Mesendoderm (in vitro differentiated cells): ENCODE measurements at regions not wholly inside any gene's neighbourhood (a gene's known extent, or its start where the extent isn't known, plus 50 kb on each side); places are given as distances from the start of the nearest gene placed in this dataset.

Experiments
- DNase-seq: peaks from one replicate; pipeline ENCODE4 v3.0.0; 2013
- H2AK5ac ChIP-seq: 2 replicates; pipeline ENCODE4 v1.6.1; 2013; ENCODE audit warnings: low read length, inconsistent platforms
- H2BK120ac ChIP-seq: 2 replicates; pipeline ENCODE4 v1.6.1; 2013; ENCODE audit warnings: low read depth, mild to moderate bottlenecking, low read length, moderate library complexity, mixed read lengths
- H2BK15ac ChIP-seq: replicated peaks from 2 replicates; pipeline ENCODE4 v1.6.1; 2013; ENCODE audit warnings: low read depth, mild to moderate bottlenecking, moderate library complexity
- H2BK5ac ChIP-seq: 2 replicates; pipeline ENCODE4 v1.6.1; 2013; ENCODE audit warnings: low read length, inconsistent platforms
- H3K18ac ChIP-seq: 2 replicates; pipeline ENCODE4 v1.6.1; 2013; ENCODE audit warnings: mild to moderate bottlenecking, low read length, mixed read lengths
- H3K23ac ChIP-seq: one replicate; pipeline ENCODE4 v1.6.1; 2013; ENCODE audit warnings: low read length
- H3K27ac ChIP-seq: 2 replicates; pipeline ENCODE4 v1.5.1; 2013; ENCODE audit warnings: low read depth, mild to moderate bottlenecking, inconsistent platforms, low read length, moderate library complexity
- H3K27me3 ChIP-seq: 2 replicates; pipeline ENCODE4 v1.6.1; 2013; ENCODE audit warnings: low read length, control low read depth, mild to moderate bottlenecking, inconsistent platforms; ENCODE audit not compliant: insufficient read depth, poor library complexity
- H3K36me3 ChIP-seq: 2 replicates; pipeline ENCODE4 v1.6.1; 2013; ENCODE audit warnings: low read length, inconsistent platforms; ENCODE audit not compliant: control insufficient read depth, insufficient read depth
- H3K4ac ChIP-seq: one replicate; pipeline ENCODE4 v1.6.1; 2013; ENCODE audit warnings: low read depth, mild to moderate bottlenecking, low read length, moderate library complexity
- H3K4me1 ChIP-seq: 2 replicates; pipeline ENCODE4 v1.6.1; 2013; ENCODE audit warnings: low read depth, low read length, inconsistent platforms; ENCODE audit not compliant: control insufficient read depth
- H3K4me2 ChIP-seq: 2 replicates; pipeline ENCODE4 v1.6.1; 2013; ENCODE audit warnings: low read length
- H3K4me3 ChIP-seq: 2 replicates; pipeline ENCODE4 v1.5.1; 2013; ENCODE audit warnings: mild to moderate bottlenecking, low read length
- H3K56ac ChIP-seq: one replicate; pipeline ENCODE4 v1.6.1; 2013; ENCODE audit warnings: low read length
- H3K79me1 ChIP-seq: 2 replicates; pipeline ENCODE4 v1.6.1; 2013; ENCODE audit warnings: low read length, inconsistent platforms
- H3K79me2 ChIP-seq: 2 replicates; pipeline ENCODE4 v1.6.1; 2013; ENCODE audit warnings: mild to moderate bottlenecking, low read length; ENCODE audit not compliant: control insufficient read depth, insufficient read depth
- H3K9ac ChIP-seq: 2 replicates; pipeline ENCODE4 v1.6.1; 2013; ENCODE audit warnings: low read length, inconsistent platforms
- H4K5ac ChIP-seq: one replicate; pipeline ENCODE4 v1.6.1; 2013; ENCODE audit warnings: low read length
- H4K8ac ChIP-seq: one replicate; pipeline ENCODE4 v1.6.1; 2013; ENCODE audit warnings: low read depth, mild to moderate bottlenecking, control low read depth, low read length, moderate library complexity
- WGBS: extraction: QIAGEN DNeasy Blood & Tissue Kit; methylation state at CpG from one replicate; pipeline ENCODE4 v1.1.7; 2013; ENCODE audit warnings: low lambda C conversion rate, missing lambda C conversion rate; ENCODE audit not compliant: insufficient coverage; ENCODE audit errors: extremely low coverage; 5-methylcytosine and 5-hydroxymethylcytosine counted together

DNA sequence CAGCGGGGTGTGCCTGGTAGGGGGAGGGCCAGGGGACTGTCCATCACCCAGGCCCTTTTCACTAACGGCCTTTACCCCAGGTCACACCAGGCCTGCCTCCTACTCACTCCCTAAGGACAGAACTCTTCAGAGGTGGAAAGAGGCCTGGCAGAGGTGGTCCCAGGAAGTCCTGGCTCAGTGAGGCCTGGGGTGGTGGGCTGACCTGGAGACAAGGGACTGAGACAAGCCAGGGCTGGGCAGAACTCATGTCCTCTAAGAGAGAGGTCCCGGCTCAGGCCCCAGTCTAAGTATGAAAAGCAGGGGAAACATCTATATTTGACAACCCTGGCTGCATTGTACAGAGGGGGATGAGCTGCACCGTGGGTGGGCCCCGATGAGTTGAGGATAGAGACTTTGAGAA lies 65.9 kb upstream of the TEX51 start:
- Histone ChIP-seq H2BK15ac (no peak overlapping the region), H3K4me3 (no peak overlapping the region), H3K36me3 (no peaks in the 10 kb centered on the region), H3K23ac (no peak overlapping the region), H3K79me1 (no peaks in the 10 kb centered on the region), H3K27me3 (no peaks in the 10 kb centered on the region), H3K18ac (no peak overlapping the region), H2AK5ac (no peak overlapping the region), H4K5ac (no peak overlapping the region), H3K4me2 (no peak overlapping the region), H3K9ac (no peak overlapping the region), H3K27ac (no peak overlapping the region), H3K56ac (no peak overlapping the region), H3K79me2 (no peaks in the 10 kb centered on the region), H3K4ac (no peak overlapping the region), H2BK5ac (no peak overlapping the region), H3K4me1 (peaks cover 1% of the 10 kb centered on the region), H2BK120ac (no peak overlapping the region), H4K8ac (no peak overlapping the region)
- WGBS, result no CpG with 5 or more reads among the region's 5 CpGs
- no peak for DNase-seq

GRCh38 chr2:126834006-126834659 lies 64.6 kb upstream of the TEX51 start:
- Histone ChIP-seq H2AK5ac (no peak overlapping the region), H3K4me2 (no peak overlapping the region), H2BK15ac (no peak overlapping the region), H3K36me3 (no peaks in the 10 kb centered on the region), H3K18ac (no peak overlapping the region), H3K27ac (no peak overlapping the region), H3K27me3 (no peaks in the 10 kb centered on the region), H3K23ac (no peak overlapping the region), H3K56ac (no peak overlapping the region), H3K4me1 (peaks cover 8% of the 10 kb centered on the region), H3K79me2 (no peaks in the 10 kb centered on the region), H3K4ac (no peak overlapping the region), H3K9ac (no peak overlapping the region), H3K4me3 (no peak overlapping the region), H2BK5ac (no peak overlapping the region), H4K8ac (no peak overlapping the region), H3K79me1 (no peaks in the 10 kb centered on the region), H2BK120ac (no peak overlapping the region), H4K5ac (no peak overlapping the region)
- no peak for DNase-seq
- 100% methylated on average over 2 of the region's 6 CpGs for WGBS

- no peak for DNase-seq
- no CpG with 5 or more reads among the region's 8 CpGs for WGBS
These were observed 63.4 kb upstream of the TEX51 start for GRCh38 chr2:126835261-126835660.

DNA sequence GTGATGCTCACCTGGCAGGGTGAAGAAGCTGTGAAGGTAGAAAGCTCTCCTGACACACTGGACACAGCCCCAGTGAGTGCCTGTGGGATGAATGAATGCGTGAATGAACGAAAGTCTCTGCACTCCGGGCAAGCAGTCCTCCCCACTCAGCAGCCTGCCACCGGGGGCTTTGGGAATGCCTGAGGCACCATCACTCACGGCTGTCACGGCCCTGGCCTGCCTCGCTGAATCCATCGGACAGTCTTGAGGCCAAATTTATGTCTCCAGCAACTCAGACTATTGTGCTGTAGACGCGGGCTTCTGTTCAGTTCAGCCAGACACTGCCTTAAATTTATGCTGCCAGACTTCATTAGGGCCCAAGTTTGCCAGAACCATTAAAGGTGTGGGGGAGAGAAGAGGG lies 62.9 kb upstream of the TEX51 start:
- no peak overlapping the region for H2AK5ac ChIP-seq
- no peak overlapping the region for H4K8ac ChIP-seq
- H3K56ac ChIP-seq, result no peak overlapping the region
- no peak overlapping the region for H2BK5ac ChIP-seq
- H4K5ac ChIP-seq, result no peak overlapping the region
- no peaks in the 10 kb centered on the region for H3K36me3 ChIP-seq
- H3K79me2 ChIP-seq, result no peaks in the 10 kb centered on the region
- no peaks in the 10 kb centered on the region for H3K79me1 ChIP-seq
- H3K4me2 ChIP-seq, result no peak overlapping the region
- no peak overlapping the region for H3K4me3 ChIP-seq
- H3K27me3 ChIP-seq, result no peaks in the 10 kb centered on the region
- H3K23ac ChIP-seq, result no peak overlapping the region
- no peak overlapping the region for H3K4ac ChIP-seq
- WGBS, result no CpG with 5 or more reads among the region's 10 CpGs
- no peak overlapping the region for H3K18ac ChIP-seq
- no peak overlapping the region for H3K27ac ChIP-seq
- H2BK15ac ChIP-seq, result no peak overlapping the region
- no peak overlapping the region for H2BK120ac ChIP-seq
- no peak overlapping the region for H3K9ac ChIP-seq
- no peak for DNase-seq
- peaks cover 8% of the 10 kb centered on the region for H3K4me1 ChIP-seq

More at GRCh38 chr2:126835261-126835660, 63.4 kb upstream of the TEX51 start:
- no peak overlapping the region for H3K27ac ChIP-seq
- H3K36me3 ChIP-seq, result no peaks in the 10 kb centered on the region
- no peak overlapping the region for H3K9ac ChIP-seq
- H3K79me1 ChIP-seq, result no peaks in the 10 kb centered on the region
- H3K4ac ChIP-seq, result no peak overlapping the region
- no peak overlapping the region for H2BK120ac ChIP-seq
- H3K4me3 ChIP-seq, result no peak overlapping the region
- no peak overlapping the region for H2BK5ac ChIP-seq
- no peak overlapping the region for H4K8ac ChIP-seq
- H4K5ac ChIP-seq, result no peak overlapping the region
- H3K4me1 ChIP-seq, result peaks cover 8% of the 10 kb centered on the region
- no peaks in the 10 kb centered on the region for H3K27me3 ChIP-seq
- no peak overlapping the region for H3K56ac ChIP-seq
- H3K18ac ChIP-seq, result no peak overlapping the region
- H3K23ac ChIP-seq, result no peak overlapping the region
- H2BK15ac ChIP-seq, result no peak overlapping the region
- H3K79me2 ChIP-seq, result no peaks in the 10 kb centered on the region
- no peak overlapping the region for H2AK5ac ChIP-seq
- no peak overlapping the region for H3K4me2 ChIP-seq

GRCh38 chr2:126836761-126837679 lies 61.7 kb upstream of the TEX51 start:
- Histone ChIP-seq H3K79me1 (no peaks in the 10 kb centered on the region), H3K56ac (no peak overlapping the region), H3K18ac (no peak overlapping the region), H2BK5ac (no peak overlapping the region), H3K23ac (no peak overlapping the region), H3K79me2 (no peaks in the 10 kb centered on the region), H3K27ac (no peak overlapping the region), H3K4me3 (no peak overlapping the region), H2BK120ac (no peak overlapping the region), H3K4ac (no peak overlapping the region), H3K9ac (no peak overlapping the region), H3K27me3 (no peaks in the 10 kb centered on the region), H3K4me2 (no peak overlapping the region), H2AK5ac (no peak overlapping the region), H4K8ac (no peak overlapping the region), H3K4me1 (peaks cover 8% of the 10 kb centered on the region), H2BK15ac (no peak overlapping the region), H3K36me3 (no peaks in the 10 kb centered on the region), H4K5ac (no peak overlapping the region)
- peak; percentile 3 for DNase-seq
- no CpG with 5 or more reads among the region's 20 CpGs for WGBS
